ENCODE measurements at regions not wholly inside any gene's neighbourhood (a gene's known extent, or its start where the extent isn't known, plus 50 kb on each side); places are given as distances from the start of the nearest gene placed in this dataset.

- no peak for TF ChIP-seq CTCF (IDR thresholded peaks at IDR 0.05)
- no peak for TF ChIP-seq POLR2A (IDR thresholded peaks at IDR 0.05)
Observed at GRCh38 chr2:220070349-220070748, 442.9 kb downstream of the SLC4A3 start.
